Mononuclear cell (primary cell): ENCODE measurements at regions not wholly inside any gene's neighbourhood (a gene's known extent, or its start where the extent isn't known, plus 50 kb on each side); places are given as distances from the start of the nearest gene placed in this dataset.

ENCODE experiments used
- H3K27me3 ChIP-seq: 2 replicates; pipeline ENCODE4 v1.6.0; 2011; ENCODE audit warnings: low read length, control low read depth; ENCODE audit not compliant: insufficient read depth
- H3K4me1 ChIP-seq: 2 replicates; pipeline ENCODE4 v1.5.1; 2011; ENCODE audit warnings: mild to moderate bottlenecking, low read length, control low read depth; ENCODE audit not compliant: insufficient read depth
- H3K4me3 ChIP-seq: 2 replicates; pipeline ENCODE4 v1.5.1; 2011; ENCODE audit warnings: mild to moderate bottlenecking, low read length, moderate library complexity
- H3K9me3 ChIP-seq: 2 replicates; pipeline ENCODE4 v1.5.1; 2011; ENCODE audit warnings: low read depth, mild to moderate bottlenecking, control low read depth, low read length

- Histone ChIP-seq H3K27me3 (no peaks in the 10 kb centered on the region), H3K4me1 (no peaks in the 10 kb centered on the region), H3K4me3 (no peak overlapping the region), H3K9me3 (no peaks in the 10 kb centered on the region)
These were observed 61.8 kb upstream of the SDK1 start for GRCh38 chr7:3239291-3239691.

GRCh38 chr7:3240826-3241430, 60.1 kb upstream of the SDK1 start:
- Histone ChIP-seq H3K9me3 (no peaks in the 10 kb centered on the region), H3K27me3 (no peaks in the 10 kb centered on the region), H3K4me1 (no peaks in the 10 kb centered on the region), H3K4me3 (no peak overlapping the region)

GRCh38 chr7:3241686-3242258, 59.3 kb upstream of the SDK1 start:
- H3K4me3 ChIP-seq, result no peak overlapping the region
- no peaks in the 10 kb centered on the region for H3K9me3 ChIP-seq
- H3K4me1 ChIP-seq, result no peaks in the 10 kb centered on the region
- no peaks in the 10 kb centered on the region for H3K27me3 ChIP-seq

GRCh38 chr7:3242398-3242972, 58.6 kb upstream of the SDK1 start:
- H3K4me1 ChIP-seq, result no peaks in the 10 kb centered on the region
- no peak overlapping the region for H3K4me3 ChIP-seq
- H3K27me3 ChIP-seq, result no peaks in the 10 kb centered on the region
- no peaks in the 10 kb centered on the region for H3K9me3 ChIP-seq

- no peak overlapping the region for H3K4me3 ChIP-seq
- no peaks in the 10 kb centered on the region for H3K27me3 ChIP-seq
These were observed 57.8 kb upstream of the SDK1 start for GRCh38 chr7:3243256-3243655.

GRCh38 chr7:3243680-3244079, 57.4 kb upstream of the SDK1 start:
- Histone ChIP-seq H3K27me3 (no peaks in the 10 kb centered on the region), H3K4me3 (no peak overlapping the region), H3K9me3 (no peaks in the 10 kb centered on the region), H3K4me1 (no peaks in the 10 kb centered on the region)

More at GRCh38 chr7:3243256-3243655, 57.8 kb upstream of the SDK1 start:
- no peaks in the 10 kb centered on the region for H3K9me3 ChIP-seq
- H3K4me1 ChIP-seq, result no peaks in the 10 kb centered on the region

- Histone ChIP-seq H3K9me3 (no peaks in the 10 kb centered on the region), H3K4me1 (no peaks in the 10 kb centered on the region), H3K4me3 (no peak overlapping the region), H3K27me3 (no peaks in the 10 kb centered on the region)
These were observed 56.7 kb upstream of the SDK1 start for GRCh38 chr7:3244241-3244814.

DNA sequence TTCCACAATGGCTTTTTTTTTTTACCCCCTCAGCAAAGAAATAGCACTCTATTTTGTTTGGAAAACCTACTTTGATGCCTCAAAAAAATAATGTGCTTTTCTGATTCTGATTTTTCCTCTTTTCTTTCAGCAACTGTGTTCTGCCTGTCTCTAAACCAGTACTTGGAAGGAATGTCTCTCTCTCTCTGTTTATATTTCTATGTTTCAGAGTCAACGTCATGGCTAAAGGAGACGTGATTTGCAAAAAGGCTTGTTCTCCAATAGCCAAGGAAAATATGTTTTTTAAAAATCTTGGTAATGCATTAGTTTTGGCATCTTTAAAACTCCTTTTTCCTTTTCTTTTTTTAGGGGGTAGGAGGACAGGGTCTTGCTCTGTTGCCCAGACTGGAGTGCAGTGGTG, 56.0 kb upstream of the SDK1 start:
- Histone ChIP-seq H3K4me1 (no peaks in the 10 kb centered on the region), H3K9me3 (no peaks in the 10 kb centered on the region), H3K4me3 (no peak overlapping the region), H3K27me3 (no peaks in the 10 kb centered on the region)

GRCh38 chr7:3245721-3246120, 55.3 kb upstream of the SDK1 start:
- Histone ChIP-seq H3K27me3 (no peaks in the 10 kb centered on the region), H3K9me3 (no peaks in the 10 kb centered on the region), H3K4me1 (no peaks in the 10 kb centered on the region), H3K4me3 (no peak overlapping the region)

DNA sequence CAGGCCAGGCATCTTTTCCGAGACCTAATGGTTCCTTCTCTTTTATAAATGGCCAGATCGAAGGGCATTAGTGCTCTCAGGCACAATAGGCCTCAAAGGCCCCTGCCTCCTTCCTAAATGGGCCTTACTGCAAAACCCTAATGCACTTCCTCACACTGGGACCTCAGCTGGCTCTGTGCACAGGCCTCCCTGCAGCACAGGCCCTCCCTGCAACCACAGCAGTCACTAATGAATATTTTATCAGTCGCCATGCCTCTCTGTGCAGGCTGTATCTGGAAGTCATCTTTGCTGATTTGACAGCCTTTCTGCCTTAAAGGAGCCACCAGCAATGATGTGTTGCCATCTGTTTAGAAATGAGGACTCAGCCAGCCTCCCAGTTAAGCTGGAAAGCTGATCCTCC, 54.9 kb upstream of the SDK1 start:
- Histone ChIP-seq H3K4me1 (no peaks in the 10 kb centered on the region), H3K9me3 (no peaks in the 10 kb centered on the region)

GRCh38 chr7:3246651-3247050, 54.4 kb upstream of the SDK1 start:
- no peaks in the 10 kb centered on the region for H3K27me3 ChIP-seq
- no peak overlapping the region for H3K4me3 ChIP-seq
- no peaks in the 10 kb centered on the region for H3K4me1 ChIP-seq
- no peaks in the 10 kb centered on the region for H3K9me3 ChIP-seq

More for the DNA sequence above, 54.9 kb upstream of the SDK1 start:
- H3K27me3 ChIP-seq, result no peaks in the 10 kb centered on the region
- no peak overlapping the region for H3K4me3 ChIP-seq

GRCh38 chr7:3250725-3251124, 50.3 kb upstream of the SDK1 start:
- H3K9me3 ChIP-seq, result no peaks in the 10 kb centered on the region
- H3K4me3 ChIP-seq, result no peak overlapping the region
- no peaks in the 10 kb centered on the region for H3K4me1 ChIP-seq
- H3K27me3 ChIP-seq, result no peaks in the 10 kb centered on the region
